ENCODE measurements at regions not wholly inside any gene's neighbourhood (a gene's known extent, or its start where the extent isn't known, plus 50 kb on each side); places are given as distances from the start of the nearest gene placed in this dataset.
A peak's percentile ranks its signal among the peaks of the same experiment; 100 is the strongest.
"Not testable (repeated sequence)": the region's sequence is repeated elsewhere in the genome, so short reads cannot be mapped to it uniquely, and the experiment has no call there.

GRCh38 chr4:23946299-23946698, 56.5 kb upstream of the PPARGC1A start:
- H3K4me3 ChIP-seq = no peak overlapping the region
- no peak for TF ChIP-seq CTCF (IDR thresholded peaks at IDR 0.05)
- DNase-seq (no peak), ATAC-seq (peak in 3 of 4 donors; percentile 17 to 28 (median 20))
- intact Hi-C loops (cut with DNase I) = loop anchor here in 1 of 2 donors (5.0 to 10.0 kb wide), 2 partner anchors 69 to 469 kb away; no protein-coding TSS in a partner anchor
- peak overlapping the region; percentile 61 for H3K27ac ChIP-seq
- peaks cover 9% of the 10 kb centered on the region for H3K4me1 ChIP-seq
- no peaks in the 10 kb centered on the region for H3K9me3 ChIP-seq
- no peaks in the 10 kb centered on the region for H3K36me3 ChIP-seq (ENCODE audit: insufficient read depth in 1 of 2, low read depth in 1 of 2)
- 30 to 50% (median 36%) methylated on average over 6 of the region's 6 CpGs for WGBS, 3 donors
- no peaks in the 10 kb centered on the region for H3K27me3 ChIP-seq (ENCODE audit: insufficient read depth in 3 of 3, low read length in 2 of 3)

GRCh38 chr4:23945451-23946017, 55.7 kb upstream of the PPARGC1A start:
- no peaks in the 10 kb centered on the region for H3K9me3 ChIP-seq
- H3K4me1 ChIP-seq = peaks cover 9% of the 10 kb centered on the region
- ATAC-seq = peak; percentile 85 to 92 (median 90)
- no peak overlapping the region for H3K4me3 ChIP-seq
- H3K36me3 ChIP-seq (ENCODE audit: insufficient read depth in 1 of 2, low read depth in 1 of 2) = no peaks in the 10 kb centered on the region
- peak overlapping the region; percentile 61 for H3K27ac ChIP-seq
- intact Hi-C loops (cut with DNase I) = loop anchor here in 1 of 2 donors (5.0 to 10.0 kb wide), 2 partner anchors 68 to 469 kb away; no protein-coding TSS in a partner anchor
- H3K27me3 ChIP-seq (ENCODE audit: insufficient read depth in 3 of 3, low read length in 2 of 3) = no peaks in the 10 kb centered on the region
- TF ChIP-seq CTCF (IDR thresholded peaks at IDR 0.05) = no peak
- 56 to 74% (median 62%) methylated on average over 6 of the region's 6 CpGs for WGBS, 3 donors
- DNase-seq = peak; percentile 62 to 75

- ATAC-seq; H3K4me1 ChIP-seq; H3K36me3 ChIP-seq (ENCODE audit: insufficient read depth in 1 of 2, low read depth in 1 of 2); DNase-seq; H3K9me3 ChIP-seq; H3K27me3 ChIP-seq (ENCODE audit: insufficient read depth in 3 of 3, low read length in 2 of 3); H3K4me3 ChIP-seq: not testable (repeated sequence)
- H3K27ac ChIP-seq = peak overlapping the region; percentile 3
- 88 to 91% (median 90%) methylated on average over 3 of the region's 3 CpGs for WGBS, 3 donors
- intact Hi-C loops (cut with DNase I) = loop anchor here in 1 of 2 donors (10.0 kb wide), 1 partner anchor 470 kb away; no protein-coding TSS in a partner anchor
Measured at GRCh38 chr4:23944556-23944955, 54.7 kb upstream of the PPARGC1A start.

GRCh38 chr4:23943478-23943877, 53.6 kb upstream of the PPARGC1A start:
- no peak for DNase-seq
- Histone ChIP-seq H3K36me3 (ENCODE audit: insufficient read depth in 1 of 2, low read depth in 1 of 2) (no peaks in the 10 kb centered on the region), H3K9me3 (no peaks in the 10 kb centered on the region), H3K27me3 (ENCODE audit: insufficient read depth in 3 of 3, low read length in 2 of 3) (no peaks in the 10 kb centered on the region), H3K27ac (no peak overlapping the region), H3K4me3 (no peak overlapping the region), H3K4me1 (peaks cover 9% of the 10 kb centered on the region)
- no peak for TF ChIP-seq CTCF (IDR thresholded peaks at IDR 0.05)
- 38 to 65% (median 39%) methylated on average over 2 of the region's 2 CpGs for WGBS, 3 donors
- intact Hi-C loops (cut with DNase I) = loop anchor here in 1 of 2 donors (10.0 kb wide), 1 partner anchor 471 kb away; no protein-coding TSS in a partner anchor
- peak in 2 of 4 donors; percentile 66 to 75 for ATAC-seq

GRCh38 chr4:23942471-23942870, 52.6 kb upstream of the PPARGC1A start:
- WGBS, 3 donors = 85 to 91% (median 86%) methylated on average over 1 of the region's 1 CpG
- H3K4me1 ChIP-seq = peaks cover 5% of the 10 kb centered on the region
- no peak overlapping the region for H3K27ac ChIP-seq
- ATAC-seq = no peak
- intact Hi-C loops (cut with DNase I) = loop anchor here in 1 of 2 donors (10.0 kb wide), 1 partner anchor 472 kb away; no protein-coding TSS in a partner anchor
- no peak for DNase-seq
- H3K27me3 ChIP-seq (ENCODE audit: insufficient read depth in 3 of 3, low read length in 2 of 3) = no peaks in the 10 kb centered on the region
- H3K4me3 ChIP-seq = no peak overlapping the region
- H3K9me3 ChIP-seq = no peaks in the 10 kb centered on the region
- TF ChIP-seq CTCF (IDR thresholded peaks at IDR 0.05) = no peak
- H3K36me3 ChIP-seq (ENCODE audit: insufficient read depth in 1 of 2, low read depth in 1 of 2) = no peaks in the 10 kb centered on the region
